Activated naive CD8-positive, alpha-beta T cell treated with anti-CD3 and anti-CD28 coated beads, Interleukin-2, amount 50 U/mL, for 24 hours (primary cell): ENCODE measurements at regions not wholly inside any gene's neighbourhood (a gene's known extent, or its start where the extent isn't known, plus 50 kb on each side); places are given as distances from the start of the nearest gene placed in this dataset.

ENCODE experiments used
- ATAC-seq: fragments of 150-1000 bp; cut with Tn5 transposase; one replicate; pipeline ENCODE4 v1.10.0; 2021
- DNase-seq: peaks from one replicate; pipeline ENCODE4 v3.0.0; 2021
- H3K27ac Mint-ChIP-seq: one replicate; pipeline ENCODE4 v1.8.0; 2021; ENCODE audit warnings: mild to moderate bottlenecking, mixed read lengths
- H3K27me3 Mint-ChIP-seq: one replicate; pipeline ENCODE4 v1.8.0; 2021; ENCODE audit warnings: mixed read lengths
- H3K36me3 Mint-ChIP-seq: one replicate; pipeline ENCODE4 v1.8.0; 2021; ENCODE audit warnings: low read depth, mixed read lengths
- H3K4me1 Mint-ChIP-seq: one replicate; pipeline ENCODE4 v1.8.0; 2021; ENCODE audit warnings: mixed read lengths
- H3K4me3 Mint-ChIP-seq: one replicate; pipeline ENCODE4 v1.8.0; 2021; ENCODE audit warnings: mild to moderate bottlenecking, moderate library complexity, mixed read lengths
- H3K9me3 Mint-ChIP-seq: one replicate; pipeline ENCODE4 v1.8.0; 2021; ENCODE audit warnings: mixed read lengths

GRCh38 chr6:45775026-45775697 is 240.5 kb downstream of the CLIC5 start:
- ATAC-seq (no peak), DNase-seq (no peak)
- peaks cover 9% of the 10 kb centered on the region for H3K27me3 Mint-ChIP-seq
- H3K27ac Mint-ChIP-seq, result no peak overlapping the region
- H3K4me1 Mint-ChIP-seq, result no peaks in the 10 kb centered on the region
- no peaks in the 10 kb centered on the region for H3K9me3 Mint-ChIP-seq
- no peaks in the 10 kb centered on the region for H3K36me3 Mint-ChIP-seq
- H3K4me3 Mint-ChIP-seq, result no peak overlapping the region

GRCh38 chr6:45773906-45774305 is 241.8 kb downstream of the CLIC5 start:
- ATAC-seq (no peak), DNase-seq (no peak)
- Mint-ChIP-seq H3K4me1 (no peaks in the 10 kb centered on the region), H3K27ac (no peak overlapping the region), H3K36me3 (no peaks in the 10 kb centered on the region), H3K27me3 (peaks cover 9% of the 10 kb centered on the region), H3K9me3 (peaks cover 10% of the 10 kb centered on the region), H3K4me3 (no peak overlapping the region)

GRCh38 chr6:45772886-45773495 is 242.7 kb downstream of the CLIC5 start:
- Mint-ChIP-seq H3K4me3 (no peak overlapping the region), H3K36me3 (no peaks in the 10 kb centered on the region), H3K9me3 (peaks cover 12% of the 10 kb centered on the region), H3K27me3 (peaks cover 9% of the 10 kb centered on the region), H3K27ac (no peak overlapping the region), H3K4me1 (no peaks in the 10 kb centered on the region)
- DNase-seq (no peak), ATAC-seq (no peak)

GRCh38 chr6:45772051-45772450 is 243.6 kb downstream of the CLIC5 start:
- ATAC-seq (no peak), DNase-seq (no peak)
- Mint-ChIP-seq H3K36me3 (peaks cover 1% of the 10 kb centered on the region), H3K27ac (no peak overlapping the region), H3K27me3 (peaks cover 6% of the 10 kb centered on the region), H3K9me3 (peaks cover 21% of the 10 kb centered on the region), H3K4me3 (no peak overlapping the region), H3K4me1 (no peaks in the 10 kb centered on the region)

- H3K27ac Mint-ChIP-seq, result no peak overlapping the region
- peaks cover 30% of the 10 kb centered on the region for H3K27me3 Mint-ChIP-seq
- H3K4me3 Mint-ChIP-seq, result no peak overlapping the region
- DNase-seq (no peak), ATAC-seq (no peak)
- H3K36me3 Mint-ChIP-seq, result peaks cover 5% of the 10 kb centered on the region
- peaks cover 10% of the 10 kb centered on the region for H3K4me1 Mint-ChIP-seq
- H3K9me3 Mint-ChIP-seq, result peaks cover 47% of the 10 kb centered on the region
Observed at GRCh38 chr6:45763281-45763680, 252.4 kb downstream of the CLIC5 start.

GRCh38 chr6:45759472-45759810 is 256.2 kb downstream of the CLIC5 start:
- no peak for ATAC-seq
- Mint-ChIP-seq H3K27ac (no peak overlapping the region), H3K36me3 (peaks cover 2% of the 10 kb centered on the region), H3K27me3 (peaks cover 41% of the 10 kb centered on the region), H3K4me1 (peaks cover 10% of the 10 kb centered on the region), H3K9me3 (peaks cover 15% of the 10 kb centered on the region), H3K4me3 (no peak overlapping the region)
- DNase-seq, result no peak

- peaks cover 11% of the 10 kb centered on the region for H3K9me3 Mint-ChIP-seq
- H3K4me3 Mint-ChIP-seq, result no peak overlapping the region
- no peak for DNase-seq
- ATAC-seq, result peak; percentile 85
- peaks cover 2% of the 10 kb centered on the region for H3K36me3 Mint-ChIP-seq
- H3K27me3 Mint-ChIP-seq, result peaks cover 37% of the 10 kb centered on the region
- H3K27ac Mint-ChIP-seq, result no peak overlapping the region
- peaks cover 10% of the 10 kb centered on the region for H3K4me1 Mint-ChIP-seq
Observed at GRCh38 chr6:45758787-45759471, 256.7 kb downstream of the CLIC5 start.

- Mint-ChIP-seq H3K27ac (no peak overlapping the region), H3K36me3 (no peaks in the 10 kb centered on the region), H3K4me1 (peaks cover 10% of the 10 kb centered on the region), H3K27me3 (peaks cover 27% of the 10 kb centered on the region), H3K4me3 (no peak overlapping the region), H3K9me3 (no peaks in the 10 kb centered on the region)
- no peak for ATAC-seq
- no peak for DNase-seq
Observed at GRCh38 chr6:45757443-45758130, 258.1 kb downstream of the CLIC5 start.

GRCh38 chr6:45756606-45757005 is 259.1 kb downstream of the CLIC5 start:
- DNase-seq (no peak), ATAC-seq (no peak)
- no peaks in the 10 kb centered on the region for H3K36me3 Mint-ChIP-seq
- H3K4me1 Mint-ChIP-seq, result peaks cover 10% of the 10 kb centered on the region
- H3K27ac Mint-ChIP-seq, result no peak overlapping the region
- H3K9me3 Mint-ChIP-seq, result no peaks in the 10 kb centered on the region
- H3K4me3 Mint-ChIP-seq, result no peak overlapping the region
- peaks cover 24% of the 10 kb centered on the region for H3K27me3 Mint-ChIP-seq

- Mint-ChIP-seq H3K36me3 (no peaks in the 10 kb centered on the region), H3K9me3 (peaks cover 4% of the 10 kb centered on the region), H3K4me3 (no peak overlapping the region), H3K27me3 (peaks cover 34% of the 10 kb centered on the region), H3K4me1 (peaks cover 9% of the 10 kb centered on the region), H3K27ac (no peak overlapping the region)
- DNase-seq, result no peak
- ATAC-seq, result no peak
Observed at GRCh38 chr6:45754432-45754831, 261.2 kb downstream of the CLIC5 start.

- no peak overlapping the region for H3K4me3 Mint-ChIP-seq
- H3K27ac Mint-ChIP-seq, result no peak overlapping the region
- H3K4me1 Mint-ChIP-seq, result peaks cover 18% of the 10 kb centered on the region
- H3K27me3 Mint-ChIP-seq, result peaks cover 12% of the 10 kb centered on the region
- no peak for DNase-seq
- ATAC-seq, result no peak
- peaks cover 7% of the 10 kb centered on the region for H3K36me3 Mint-ChIP-seq
- H3K9me3 Mint-ChIP-seq, result peaks cover 11% of the 10 kb centered on the region
Observed at GRCh38 chr6:45746046-45746445, 269.6 kb downstream of the CLIC5 start.

- no peak for ATAC-seq
- DNase-seq, result no peak
- H3K27ac Mint-ChIP-seq, result no peak overlapping the region
- peaks cover 32% of the 10 kb centered on the region for H3K4me1 Mint-ChIP-seq
- H3K36me3 Mint-ChIP-seq, result peaks cover 4% of the 10 kb centered on the region
- H3K27me3 Mint-ChIP-seq, result no peaks in the 10 kb centered on the region
- H3K9me3 Mint-ChIP-seq, result peaks cover 2% of the 10 kb centered on the region
- no peak overlapping the region for H3K4me3 Mint-ChIP-seq
Observed at GRCh38 chr6:45743028-45743615, 272.5 kb downstream of the CLIC5 start.

GRCh38 chr6:45742591-45742990 is 273.1 kb downstream of the CLIC5 start:
- no peak overlapping the region for H3K27ac Mint-ChIP-seq
- H3K9me3 Mint-ChIP-seq, result no peaks in the 10 kb centered on the region
- H3K4me3 Mint-ChIP-seq, result no peak overlapping the region
- DNase-seq (no peak), ATAC-seq (no peak)
- peaks cover 37% of the 10 kb centered on the region for H3K4me1 Mint-ChIP-seq
- peaks cover 3% of the 10 kb centered on the region for H3K36me3 Mint-ChIP-seq
- H3K27me3 Mint-ChIP-seq, result no peaks in the 10 kb centered on the region

GRCh38 chr6:45741437-45742171 is 274.1 kb downstream of the CLIC5 start:
- Mint-ChIP-seq H3K36me3 (peaks cover 3% of the 10 kb centered on the region), H3K27ac (peak overlapping the region; percentile 77), H3K9me3 (no peaks in the 10 kb centered on the region), H3K4me3 (no peak overlapping the region), H3K4me1 (peaks cover 47% of the 10 kb centered on the region), H3K27me3 (no peaks in the 10 kb centered on the region)
- DNase-seq (peak; percentile 40), ATAC-seq (peak; percentile 65)
